ENCODE measurements at regions not wholly inside any gene's neighbourhood (a gene's known extent, or its start where the extent isn't known, plus 50 kb on each side); places are given as distances from the start of the nearest gene placed in this dataset.

DNA sequence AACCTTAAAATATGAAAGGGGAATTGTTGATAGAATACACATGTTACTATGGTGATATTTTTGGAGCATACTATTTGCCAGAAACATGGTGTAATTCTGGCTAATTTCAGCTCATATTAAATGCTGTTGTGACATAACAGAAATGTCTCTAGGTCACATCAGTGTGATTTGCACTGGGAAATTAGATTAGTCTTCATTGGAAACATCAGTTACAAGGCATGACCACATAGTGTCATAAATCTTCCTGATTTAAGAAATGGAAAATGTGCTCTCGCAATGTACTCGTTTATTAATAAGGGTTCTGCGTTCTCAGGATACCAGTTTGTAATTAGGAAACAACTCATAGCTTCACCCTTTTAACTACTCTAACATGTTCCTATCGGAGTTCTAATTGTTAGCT, 72.9 kb upstream of the GYPA start:
- no peak for TF ChIP-seq EZH2 (IDR thresholded peaks at IDR 0.05; ENCODE audit: borderline replicate concordance, low read depth, low read length, poor library complexity, severe bottlenecking)
- intact Hi-C loops (cut with micrococcal nuclease; ENCODE audit: unreplicated experiment): no loop called here
- ChIA-PET POLR2A (ENCODE audit: low non-redundant PET) (no interaction called here), CTCF (no interaction called here)
- H3K27me3 ChIP-seq (replicated peaks; ENCODE audit: insufficient read depth, low read depth, low read length, poor library complexity): no peaks in the 10 kb centered on the region
- no TSS peak for BruUV-seq (replicated peaks)
- H3K36me3 ChIP-seq (ENCODE audit: insufficient read depth, low read length, poor library complexity, severe bottlenecking): no peaks in the 10 kb centered on the region
- DNase-seq (ENCODE audit: low spot score): no peak
- no peak overlapping the region for H3K27ac ChIP-seq (ENCODE audit: low read depth, low read length, poor library complexity, severe bottlenecking)
- no peaks in the 10 kb centered on the region for H3K9me3 ChIP-seq (ENCODE audit: low read depth, low read length, poor library complexity, severe bottlenecking)
- H3K4me3 ChIP-seq (ENCODE audit: low read depth, low read length, poor library complexity, severe bottlenecking): no peak overlapping the region
- H3K4me1 ChIP-seq (ENCODE audit: insufficient read depth, low read length, poor library complexity, severe bottlenecking): no peaks in the 10 kb centered on the region

DNA sequence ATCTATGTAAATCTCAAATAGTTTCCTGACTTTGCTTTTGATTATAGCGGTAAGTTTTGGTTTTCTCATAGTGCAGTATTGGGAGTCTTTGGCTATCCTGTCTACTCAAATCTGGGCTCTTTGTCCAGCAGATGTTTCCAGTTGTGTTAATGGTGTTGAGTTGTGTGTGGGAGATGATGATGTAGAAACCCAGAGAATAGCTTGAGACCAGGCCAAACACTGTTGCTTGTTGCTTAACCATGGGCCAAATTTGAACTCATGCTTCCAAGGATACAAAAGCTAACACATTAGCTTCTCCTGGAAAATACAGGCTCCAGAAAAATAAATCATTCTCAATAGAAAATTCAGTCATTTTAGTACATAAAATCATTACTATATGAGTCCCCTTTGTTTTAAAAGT, 82.6 kb upstream of the GYPA start:
- TF ChIP-seq, protein P1, sequence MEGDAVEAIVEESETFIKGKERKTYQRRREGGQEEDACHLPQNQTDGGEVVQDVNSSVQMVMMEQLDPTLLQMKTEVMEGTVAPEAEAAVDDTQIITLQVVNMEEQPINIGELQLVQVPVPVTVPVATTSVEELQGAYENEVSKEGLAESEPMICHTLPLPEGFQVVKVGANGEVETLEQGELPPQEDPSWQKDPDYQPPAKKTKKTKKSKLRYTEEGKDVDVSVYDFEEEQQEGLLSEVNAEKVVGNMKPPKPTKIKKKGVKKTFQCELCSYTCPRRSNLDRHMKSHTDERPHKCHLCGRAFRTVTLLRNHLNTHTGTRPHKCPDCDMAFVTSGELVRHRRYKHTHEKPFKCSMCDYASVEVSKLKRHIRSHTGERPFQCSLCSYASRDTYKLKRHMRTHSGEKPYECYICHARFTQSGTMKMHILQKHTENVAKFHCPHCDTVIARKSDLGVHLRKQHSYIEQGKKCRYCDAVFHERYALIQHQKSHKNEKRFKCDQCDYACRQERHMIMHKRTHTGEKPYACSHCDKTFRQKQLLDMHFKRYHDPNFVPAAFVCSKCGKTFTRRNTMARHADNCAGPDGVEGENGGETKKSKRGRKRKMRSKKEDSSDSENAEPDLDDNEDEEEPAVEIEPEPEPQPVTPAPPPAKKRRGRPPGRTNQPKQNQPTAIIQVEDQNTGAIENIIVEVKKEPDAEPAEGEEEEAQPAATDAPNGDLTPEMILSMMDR (conservative IDR thresholded peaks at IDR 0.05; ENCODE audit: low read depth, low read length): no peak
- no peak for TF ChIP-seq EZH2 (IDR thresholded peaks at IDR 0.05; ENCODE audit: borderline replicate concordance, low read depth, low read length, poor library complexity, severe bottlenecking)
- H3K4me3 ChIP-seq (ENCODE audit: low read depth, low read length, poor library complexity, severe bottlenecking): no peak overlapping the region
- no peaks in the 10 kb centered on the region for H3K36me3 ChIP-seq (ENCODE audit: insufficient read depth, low read length, poor library complexity, severe bottlenecking)
- intact Hi-C loops (cut with micrococcal nuclease; ENCODE audit: unreplicated experiment): no loop called here
- H3K27ac ChIP-seq (ENCODE audit: low read depth, low read length, poor library complexity, severe bottlenecking): no peak overlapping the region
- CTCF ChIA-PET: no interaction called here
- no peaks in the 10 kb centered on the region for H3K9me3 ChIP-seq (ENCODE audit: low read depth, low read length, poor library complexity, severe bottlenecking)
- POLR2A ChIA-PET (ENCODE audit: low non-redundant PET): no interaction called here
- no TSS peak for BruUV-seq (replicated peaks)
- no peaks in the 10 kb centered on the region for H3K27me3 ChIP-seq (replicated peaks; ENCODE audit: insufficient read depth, low read depth, low read length, poor library complexity)
- no peaks in the 10 kb centered on the region for H3K4me1 ChIP-seq (ENCODE audit: insufficient read depth, low read length, poor library complexity, severe bottlenecking)
- no peak for DNase-seq (ENCODE audit: low spot score)

DNA sequence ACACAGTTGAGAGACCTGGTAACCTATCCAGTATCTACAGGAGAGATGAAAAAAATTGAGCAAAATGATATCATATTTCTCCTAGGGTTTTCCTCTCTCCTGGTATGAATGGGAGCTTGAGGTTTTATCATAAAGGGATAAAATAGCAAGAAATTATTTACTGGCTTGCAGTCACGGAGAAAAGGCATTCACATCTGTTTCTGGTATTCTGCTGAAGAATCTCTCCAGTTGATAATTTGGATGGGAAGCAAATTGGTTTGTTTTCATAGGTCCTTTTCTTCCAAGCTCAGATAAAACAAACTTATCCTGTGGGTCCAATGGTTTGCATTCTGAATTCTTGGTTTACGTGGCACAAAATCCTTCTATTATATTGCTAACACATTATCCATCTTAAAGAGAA, 83.1 kb upstream of the GYPA start:
- TF ChIP-seq EZH2 (IDR thresholded peaks at IDR 0.05; ENCODE audit: borderline replicate concordance, low read depth, low read length, poor library complexity, severe bottlenecking): no peak
- TF ChIP-seq, protein P1 (conservative IDR thresholded peaks at IDR 0.05; ENCODE audit: low read depth, low read length): no peak
- Histone ChIP-seq H3K36me3 (ENCODE audit: insufficient read depth, low read length, poor library complexity, severe bottlenecking) (no peaks in the 10 kb centered on the region), H3K4me3 (ENCODE audit: low read depth, low read length, poor library complexity, severe bottlenecking) (no peak overlapping the region), H3K9me3 (ENCODE audit: low read depth, low read length, poor library complexity, severe bottlenecking) (no peaks in the 10 kb centered on the region), H3K4me1 (ENCODE audit: insufficient read depth, low read length, poor library complexity, severe bottlenecking) (no peaks in the 10 kb centered on the region), H3K27ac (ENCODE audit: low read depth, low read length, poor library complexity, severe bottlenecking) (no peak overlapping the region), H3K27me3 (replicated peaks; ENCODE audit: insufficient read depth, low read depth, low read length, poor library complexity) (no peaks in the 10 kb centered on the region)
- ChIA-PET CTCF (no interaction called here), POLR2A (ENCODE audit: low non-redundant PET) (no interaction called here)
- intact Hi-C loops (cut with micrococcal nuclease; ENCODE audit: unreplicated experiment): no loop called here
- DNase-seq (ENCODE audit: low spot score): no peak
- no TSS peak for BruUV-seq (replicated peaks)

DNA sequence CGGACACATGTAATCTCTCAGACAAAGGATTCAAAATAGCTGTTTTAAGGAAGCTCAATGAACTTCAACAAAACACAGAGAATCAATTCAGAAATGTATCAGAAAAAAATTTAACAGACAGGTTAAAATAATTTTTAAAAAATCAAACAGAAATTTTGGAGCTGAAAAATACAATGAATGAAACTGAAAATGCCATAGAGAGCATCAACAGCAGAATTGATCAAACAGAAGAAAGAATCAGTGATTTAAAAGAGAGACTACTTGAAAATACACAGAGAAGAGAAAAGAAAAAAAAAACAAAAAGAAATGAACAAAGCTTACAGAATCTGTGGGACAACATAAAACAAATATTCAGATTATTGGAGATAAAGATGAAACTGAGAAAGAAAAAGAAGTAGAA, 118.8 kb upstream of the GYPA start:
- no peak overlapping the region for H3K27ac ChIP-seq (ENCODE audit: low read depth, low read length, poor library complexity, severe bottlenecking)
- CTCF ChIA-PET: no interaction called here
- TF ChIP-seq, protein P1 (conservative IDR thresholded peaks at IDR 0.05; ENCODE audit: low read depth, low read length): no peak
- TF ChIP-seq EZH2 (IDR thresholded peaks at IDR 0.05; ENCODE audit: borderline replicate concordance, low read depth, low read length, poor library complexity, severe bottlenecking): no peak
- no peak overlapping the region for H3K4me3 ChIP-seq (ENCODE audit: low read depth, low read length, poor library complexity, severe bottlenecking)
- no peaks in the 10 kb centered on the region for H3K36me3 ChIP-seq (ENCODE audit: insufficient read depth, low read length, poor library complexity, severe bottlenecking)
- no peak for DNase-seq (ENCODE audit: low spot score)
- no TSS peak for BruUV-seq (replicated peaks)
- H3K27me3 ChIP-seq (replicated peaks; ENCODE audit: insufficient read depth, low read depth, low read length, poor library complexity): no peaks in the 10 kb centered on the region
- peaks cover 5% of the 10 kb centered on the region for H3K9me3 ChIP-seq (ENCODE audit: low read depth, low read length, poor library complexity, severe bottlenecking)
- POLR2A ChIA-PET (ENCODE audit: low non-redundant PET): no interaction called here
- H3K4me1 ChIP-seq (ENCODE audit: insufficient read depth, low read length, poor library complexity, severe bottlenecking): no peaks in the 10 kb centered on the region
- intact Hi-C loops (cut with micrococcal nuclease; ENCODE audit: unreplicated experiment): no loop called here
